ENCODE measurements at regions not wholly inside any gene's neighbourhood (a gene's known extent, or its start where the extent isn't known, plus 50 kb on each side); places are given as distances from the start of the nearest gene placed in this dataset.
A peak's percentile ranks its signal among the peaks of the same experiment; 100 is the strongest.

GRCh38 chr1:58312971-58313563 is 233.5 kb downstream of the OMA1 start:
- no peak for ATAC-seq
- no peak for DNase-seq (ENCODE audit: low spot score)

GRCh38 chr1:58312461-58312860 is 234.1 kb downstream of the OMA1 start:
- no peak for DNase-seq (ENCODE audit: low spot score)
- no peak for ATAC-seq

GRCh38 chr1:58310881-58311280 is 235.6 kb downstream of the OMA1 start:
- no peak for ATAC-seq
- no peak for DNase-seq (ENCODE audit: low spot score)

GRCh38 chr1:58310469-58310868 is 236.1 kb downstream of the OMA1 start:
- DNase-seq (ENCODE audit: low spot score) (no peak), ATAC-seq (no peak)

GRCh38 chr1:58308206-58308605 is 238.3 kb downstream of the OMA1 start:
- no peak for ATAC-seq
- no peak for DNase-seq (ENCODE audit: low spot score)

- DNase-seq (ENCODE audit: low spot score), result no peak
- no peak for ATAC-seq
Observed at GRCh38 chr1:58307431-58307830, 239.1 kb downstream of the OMA1 start.

GRCh38 chr1:58305622-58306021 is 240.9 kb downstream of the OMA1 start:
- no peak for DNase-seq (ENCODE audit: low spot score)
- ATAC-seq, result no peak

GRCh38 chr1:58304346-58304975 is 242.1 kb downstream of the OMA1 start:
- ATAC-seq, result no peak
- DNase-seq (ENCODE audit: low spot score), result no peak

GRCh38 chr1:58303841-58304240 is 242.7 kb downstream of the OMA1 start:
- ATAC-seq (no peak), DNase-seq (ENCODE audit: low spot score) (no peak)

GRCh38 chr1:58293388-58293787 is 253.1 kb downstream of the OMA1 start:
- peak; percentile 59 for DNase-seq (ENCODE audit: low spot score)
- peak; percentile 96 for ATAC-seq

- DNase-seq (ENCODE audit: low spot score) (no peak), ATAC-seq (peak; percentile 78)
Observed at GRCh38 chr1:58290685-58291372, 255.7 kb downstream of the OMA1 start.

GRCh38 chr1:58288624-58289142 is 257.8 kb downstream of the OMA1 start:
- DNase-seq (ENCODE audit: low spot score) (no peak), ATAC-seq (no peak)

GRCh38 chr1:58287894-58288623 is 258.5 kb downstream of the OMA1 start:
- ATAC-seq (no peak), DNase-seq (ENCODE audit: low spot score) (no peak)

- peak; percentile 37 for ATAC-seq
- no peak for DNase-seq (ENCODE audit: low spot score)
Observed at GRCh38 chr1:58284225-58284510, 262.4 kb downstream of the OMA1 start.

GRCh38 chr1:58283388-58284224 is 262.9 kb downstream of the OMA1 start:
- DNase-seq (ENCODE audit: low spot score) (peak; percentile 48), ATAC-seq (peak; percentile 93)

- ATAC-seq, result peak; percentile 66
- DNase-seq (ENCODE audit: low spot score), result peak; percentile 45
Observed at GRCh38 chr1:58282623-58283387, 263.7 kb downstream of the OMA1 start.

- DNase-seq (ENCODE audit: low spot score) (no peak), ATAC-seq (no peak)
Observed at GRCh38 chr1:58266242-58266641, 280.3 kb downstream of the OMA1 start.

GRCh38 chr1:58264462-58264861 is 282.1 kb downstream of the OMA1 start:
- ATAC-seq (no peak), DNase-seq (ENCODE audit: low spot score) (no peak)

GRCh38 chr1:58262702-58263101 is 283.8 kb downstream of the OMA1 start:
- ATAC-seq (no peak), DNase-seq (ENCODE audit: low spot score) (no peak)

- no peak for DNase-seq (ENCODE audit: low spot score)
- no peak for ATAC-seq
Observed at GRCh38 chr1:58258082-58258481, 288.4 kb downstream of the OMA1 start.
